Stimulated activated CD4-positive, alpha-beta T cell treated with anti-CD3 and anti-CD28 coated beads, TNF-alpha, amount 100 ng/mL, for 48 hours (primary cell): ENCODE measurements at regions not wholly inside any gene's neighbourhood (a gene's known extent, or its start where the extent isn't known, plus 50 kb on each side); places are given as distances from the start of the nearest gene placed in this dataset.
"Not testable (repeated sequence)": the region's sequence is repeated elsewhere in the genome, so short reads cannot be mapped to it uniquely, and the experiment has no call there.

ENCODE experiments used
- DNase-seq, 3 donors: peaks; one replicate each; pipeline ENCODE4 v3.0.0-alpha.2; 2020; ENCODE audit warnings: low read depth in 3 of 3

- DNase-seq: no peak
Observed at GRCh38 chr7:156017916-156018700, 205.8 kb upstream of the SHH start.

DNA sequence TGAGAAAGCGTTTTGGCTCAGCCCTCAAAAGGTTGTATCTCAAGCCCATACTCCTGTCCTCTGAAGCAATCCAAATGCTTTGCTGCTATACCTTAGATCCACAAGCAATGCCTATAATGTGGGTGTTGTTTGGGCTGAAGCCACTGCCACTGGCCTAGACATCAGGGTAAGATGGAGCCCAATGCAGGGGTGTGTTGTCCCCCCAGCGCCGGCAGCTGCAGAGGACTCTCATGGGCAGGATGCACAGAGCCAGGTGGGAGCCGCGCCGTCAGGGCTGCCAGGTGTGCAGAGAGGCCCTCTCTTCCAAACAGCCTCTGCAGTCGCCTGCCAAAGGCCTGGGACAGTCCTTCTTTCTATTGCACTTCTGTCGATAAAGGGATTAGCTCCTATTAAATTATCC lies 205.2 kb upstream of the SHH start:
- DNase-seq: no peak

DNA sequence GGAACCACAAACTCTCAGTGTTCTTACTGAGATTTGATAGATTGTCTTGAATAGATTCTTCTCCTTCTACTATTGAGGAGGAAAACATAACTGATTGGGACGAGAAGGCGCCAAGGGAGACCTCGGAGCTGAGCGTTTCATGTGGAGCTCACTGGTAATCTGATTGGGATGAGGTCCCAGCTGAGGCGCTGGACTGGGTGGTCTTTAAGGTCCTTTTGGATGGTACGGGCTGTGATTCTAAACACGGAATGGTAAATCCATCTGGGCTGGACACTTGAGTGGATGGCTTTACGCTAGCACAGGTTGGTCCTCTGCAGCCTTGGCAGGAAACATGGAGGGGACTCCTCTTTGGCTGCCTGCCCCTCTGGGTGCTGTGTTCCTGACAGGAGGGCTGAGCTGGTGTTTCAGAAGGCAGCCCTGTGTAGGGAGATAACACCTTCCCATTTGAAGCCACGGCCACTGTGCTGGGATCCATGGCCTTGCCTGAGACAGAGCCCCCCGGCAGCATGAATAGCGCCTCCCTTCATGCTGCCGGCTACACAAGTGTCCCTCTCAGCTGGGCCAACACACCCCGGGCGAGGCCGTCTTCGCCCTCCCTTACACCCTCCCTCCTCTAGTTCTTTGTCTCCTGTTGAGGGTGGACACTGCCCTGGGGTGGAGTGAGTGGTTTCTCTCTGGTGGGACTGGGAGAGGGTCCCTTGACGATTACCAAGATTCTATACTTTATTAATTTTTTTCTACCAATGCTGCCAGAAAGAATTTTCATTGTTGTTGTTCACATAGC lies 203.2 kb upstream of the SHH start:
- DNase-seq: no peak

DNA sequence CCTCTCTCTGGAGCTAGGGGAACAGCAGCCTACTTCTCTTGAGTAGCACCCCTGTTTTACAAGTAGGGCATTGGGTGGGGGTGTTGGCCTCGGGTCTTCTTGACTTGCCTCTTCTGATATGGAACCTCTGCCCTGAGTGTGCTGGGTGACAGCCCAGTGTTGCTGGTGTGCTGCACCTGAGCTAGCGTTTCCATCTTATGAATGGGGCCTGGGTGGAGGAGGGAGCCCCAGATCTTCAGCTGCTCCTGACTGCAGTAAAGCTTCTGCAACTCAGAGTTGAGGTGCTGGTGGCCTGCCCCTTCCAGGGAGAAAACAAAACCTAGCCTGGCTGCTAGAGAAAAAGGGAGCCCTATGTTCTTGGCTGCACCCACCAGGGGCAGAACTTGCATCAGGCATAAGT lies 202.5 kb upstream of the SHH start:
- no peak for DNase-seq

GRCh38 chr7:156014201-156014600 lies 201.9 kb upstream of the SHH start:
- no peak for DNase-seq

DNA sequence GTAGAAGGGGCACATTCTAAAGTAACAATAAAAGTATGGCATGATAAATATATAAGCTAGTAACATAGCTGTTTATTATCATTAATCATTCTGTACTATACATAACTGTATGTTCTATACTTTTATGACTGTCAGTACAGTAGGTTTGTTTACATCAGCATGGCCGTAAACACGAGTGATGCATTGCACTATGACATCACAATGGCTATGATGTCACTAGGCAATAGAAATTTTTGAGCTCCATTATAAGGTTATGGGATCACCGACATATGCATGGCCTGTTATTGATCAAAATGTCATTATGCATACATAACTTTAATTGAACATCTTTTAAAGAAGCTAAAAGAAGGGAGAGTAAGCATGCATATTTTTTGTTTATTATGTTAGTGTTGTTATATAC lies 200.1 kb upstream of the SHH start:
- DNase-seq: no peak

- no peak for DNase-seq
Observed at GRCh38 chr7:156009569-156009968, 197.3 kb upstream of the SHH start.

DNA sequence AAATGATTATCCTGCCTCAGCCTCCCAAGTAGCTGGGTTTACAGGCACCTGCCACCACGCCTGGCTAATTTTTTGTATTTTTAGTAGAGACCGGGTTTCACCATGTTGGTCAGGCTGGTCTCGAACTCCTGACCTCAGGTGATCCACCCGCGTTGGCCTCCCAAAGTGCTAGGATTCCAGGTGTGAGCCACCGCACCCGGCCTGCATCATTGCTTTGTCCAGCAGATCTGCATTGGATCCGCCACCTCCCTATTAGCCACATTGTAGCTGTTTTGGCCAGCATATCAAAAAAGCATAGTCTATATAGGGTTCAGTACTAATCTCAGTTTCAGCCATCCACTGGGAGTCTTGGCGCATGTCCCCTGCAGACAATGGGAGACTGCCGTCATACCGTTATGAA lies 194.6 kb upstream of the SHH start:
- DNase-seq: not testable (repeated sequence)

DNA sequence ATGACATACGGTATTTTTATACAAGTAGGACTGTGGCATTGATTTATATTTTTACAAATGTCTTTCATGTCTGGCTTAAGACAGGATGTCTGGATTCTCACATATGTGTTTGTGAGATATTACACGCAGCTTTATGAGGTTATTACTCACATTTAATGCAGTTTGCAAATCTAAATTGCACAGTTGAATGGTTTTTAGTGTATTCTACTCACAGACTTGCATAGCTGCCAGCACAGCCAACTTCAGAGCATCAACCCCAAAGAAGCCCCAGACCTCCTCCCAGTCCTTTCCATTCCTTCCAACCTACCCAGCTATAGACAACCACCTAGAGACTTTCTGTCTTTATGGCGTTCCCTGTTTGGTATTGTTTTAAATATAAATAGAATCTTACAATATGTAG lies 193.8 kb upstream of the SHH start:
- no peak for DNase-seq

DNA sequence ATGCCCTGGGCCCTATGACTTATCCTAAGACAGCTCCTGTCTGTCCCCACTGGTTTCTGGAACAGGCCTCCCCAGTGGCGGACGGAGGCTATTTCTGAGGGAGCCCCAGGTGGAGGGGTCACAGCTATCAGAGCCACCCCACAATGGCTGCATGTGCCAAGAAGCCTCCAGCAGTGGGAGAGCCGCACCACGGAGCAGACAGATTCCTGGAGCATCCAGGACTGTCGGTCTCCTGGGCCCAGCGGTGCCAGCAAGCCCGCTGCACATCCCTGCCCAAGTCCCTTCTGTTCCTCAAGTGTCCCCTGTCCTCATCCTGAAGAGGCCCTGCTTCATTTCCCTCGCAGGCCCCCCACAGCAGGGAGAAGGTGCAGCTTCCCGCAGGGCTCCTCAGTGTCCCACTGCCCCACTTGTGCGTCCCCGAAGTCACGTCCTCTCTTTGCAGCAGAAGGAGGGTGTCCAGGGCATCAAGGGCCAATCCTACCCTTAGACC lies 193.0 kb upstream of the SHH start:
- DNase-seq: no peak

GRCh38 chr7:156004265-156005201 lies 192.3 kb upstream of the SHH start:
- DNase-seq: no peak

- no peak for DNase-seq
Observed at GRCh38 chr7:156003220-156004162, 191.2 kb upstream of the SHH start.

- DNase-seq: no peak
Observed at GRCh38 chr7:156002362-156003066, 190.3 kb upstream of the SHH start.

DNA sequence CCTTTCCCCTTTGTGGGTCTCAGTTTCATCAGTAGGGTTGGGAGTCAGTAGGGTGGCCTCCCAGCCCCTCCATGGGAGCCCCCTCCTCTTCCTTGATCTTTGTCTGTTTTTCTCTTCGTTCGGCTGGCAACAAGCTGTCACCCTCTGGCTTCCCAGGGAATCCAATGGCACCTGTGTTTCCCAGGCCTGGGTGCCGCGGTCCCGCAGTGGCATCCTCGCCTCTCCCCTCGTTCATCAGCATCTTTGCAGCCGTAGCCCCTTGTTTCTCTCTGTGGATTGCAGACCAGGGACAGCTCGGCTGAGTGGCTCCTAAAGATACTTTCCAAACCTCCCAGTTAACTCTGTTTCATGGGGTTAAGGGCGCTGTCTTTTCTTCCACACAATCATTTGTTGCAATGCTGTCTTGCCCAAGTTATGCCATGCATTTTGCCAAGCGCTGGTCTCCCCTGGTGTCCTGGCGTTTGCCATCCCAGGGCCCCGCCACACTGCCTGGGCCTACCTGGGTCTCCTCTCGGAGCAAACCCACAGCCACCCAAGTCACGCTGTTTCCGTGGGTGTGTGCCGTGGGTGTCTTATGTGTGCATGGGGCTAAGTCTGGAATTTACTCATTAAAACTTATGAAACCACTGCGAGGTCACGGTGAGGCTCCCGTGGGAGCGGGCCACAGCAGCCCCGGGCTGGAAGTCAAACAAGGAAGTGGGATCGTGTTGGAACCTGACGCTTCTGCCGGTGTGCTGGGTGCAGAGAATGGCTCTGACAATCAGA lies 189.4 kb upstream of the SHH start:
- DNase-seq: no peak

DNA sequence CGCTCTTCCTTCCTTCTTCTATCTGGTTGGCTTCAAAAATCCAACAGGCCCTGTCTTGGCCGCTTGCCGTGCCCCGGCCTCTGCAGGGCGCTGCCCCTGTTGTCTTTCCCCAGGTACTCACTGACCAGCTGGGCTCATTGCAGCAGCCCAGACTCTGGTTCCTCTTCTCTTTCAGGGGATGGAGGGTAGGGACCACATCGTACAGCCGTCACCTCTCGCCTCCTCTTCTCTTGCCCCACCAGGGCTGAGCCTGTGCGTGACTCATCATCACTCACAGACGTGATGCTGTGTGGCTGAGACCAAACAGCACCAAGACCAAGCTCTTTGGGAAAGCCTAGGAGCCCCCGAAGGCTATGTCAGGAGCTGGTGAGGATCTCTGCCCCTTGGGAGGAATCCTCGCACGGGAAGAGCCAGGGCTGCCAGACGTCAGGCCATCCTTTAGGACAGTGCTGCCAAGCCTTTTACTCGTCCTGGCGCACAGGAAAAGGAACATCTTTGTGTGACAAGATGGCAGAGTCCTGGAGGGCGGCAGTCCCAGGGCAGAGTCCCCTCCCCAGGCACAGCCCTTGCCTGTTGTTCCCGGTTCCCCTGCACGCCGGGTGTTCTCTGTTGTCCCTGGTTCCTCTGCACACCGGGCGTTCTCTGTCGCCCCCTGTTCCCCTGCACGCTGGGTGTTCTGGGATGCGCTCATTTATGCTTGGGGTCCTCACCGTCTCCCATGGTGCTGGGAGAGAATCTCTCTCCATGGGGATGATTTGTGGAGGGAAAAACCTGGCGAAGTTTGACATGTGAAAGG lies 188.5 kb upstream of the SHH start:
- DNase-seq: no peak

- no peak for DNase-seq
Observed at GRCh38 chr7:155999631-156000489, 187.6 kb upstream of the SHH start.

DNA sequence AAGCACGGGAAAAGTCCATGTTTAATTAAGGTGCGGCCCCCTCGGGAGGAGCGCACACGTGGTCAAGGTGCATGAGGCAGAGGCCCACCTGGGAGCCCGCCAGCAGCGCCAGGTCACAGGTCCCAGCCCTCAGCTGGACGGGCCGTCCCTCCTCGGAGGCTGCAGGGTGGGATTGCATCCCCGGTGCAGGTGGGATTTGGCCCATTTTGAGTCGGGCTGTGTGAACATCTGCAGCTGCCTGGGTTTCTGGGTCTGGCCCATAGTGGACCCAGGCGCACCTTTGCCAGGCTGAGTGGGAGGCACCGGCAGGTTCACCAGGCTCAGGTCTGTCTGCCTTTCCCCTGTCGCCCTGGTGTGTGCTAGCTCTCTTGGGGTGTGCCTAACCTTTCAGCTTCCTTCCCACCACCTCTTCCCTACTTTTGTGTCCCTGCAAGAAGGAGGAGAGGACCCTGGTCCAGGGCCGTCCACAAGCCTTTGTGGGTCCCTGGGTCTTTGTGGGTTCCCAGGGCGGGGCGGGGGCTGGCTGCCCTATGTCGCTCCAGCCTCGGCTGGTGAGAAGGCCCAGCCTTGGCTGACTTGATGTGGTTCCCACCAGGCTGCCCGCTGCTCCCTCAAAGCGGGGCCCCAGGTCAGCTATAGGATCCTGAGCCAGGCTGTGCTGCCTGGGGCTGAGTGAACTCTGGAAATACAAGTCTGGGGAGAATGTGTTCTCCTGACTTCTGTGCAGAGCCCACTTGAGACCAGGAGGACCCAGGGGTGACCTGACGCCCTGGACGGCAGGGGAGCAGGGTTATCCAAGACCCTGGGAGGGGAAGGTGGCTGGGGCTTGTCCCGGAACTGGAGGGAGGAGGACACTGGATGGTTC lies 186.7 kb upstream of the SHH start:
- DNase-seq: no peak
